Left renal cortex interstitium (tissue), 4 donors: ENCODE measurements at regions not wholly inside any gene's neighbourhood (a gene's known extent, or its start where the extent isn't known, plus 50 kb on each side); places are given as distances from the start of the nearest gene placed in this dataset.
"Not testable (repeated sequence)": the region's sequence is repeated elsewhere in the genome, so short reads cannot be mapped to it uniquely, and the experiment has no call there.

Source experiments
- DNase-seq, 4 donors: peaks; one replicate each; pipeline ENCODE4 v3.0.0-alpha.2; 2013; ENCODE audit warnings: low read depth in 4 of 4, low spot score in 2 of 4, missing footprints in 1 of 4

GRCh38 chr6:105681061-105681460 lies 278.2 kb upstream of the PREP start:
- DNase-seq = no peak

- DNase-seq = no peak
Measured at GRCh38 chr6:105680131-105680530, 277.2 kb upstream of the PREP start.

- no peak for DNase-seq
Measured at GRCh38 chr6:105678516-105678915, 275.6 kb upstream of the PREP start.

GRCh38 chr6:105677671-105678475 lies 275.0 kb upstream of the PREP start:
- no peak for DNase-seq

- no peak for DNase-seq
Measured at GRCh38 chr6:105676857-105677256, 274.0 kb upstream of the PREP start.

- no peak for DNase-seq
Measured at GRCh38 chr6:105675715-105676397, 273.0 kb upstream of the PREP start.

- DNase-seq = not testable (repeated sequence)
Measured at GRCh38 chr6:105672856-105673538, 270.1 kb upstream of the PREP start.

- DNase-seq = no peak
Measured at GRCh38 chr6:105669232-105669631, 266.4 kb upstream of the PREP start.

GRCh38 chr6:105667056-105667455 lies 264.2 kb upstream of the PREP start:
- DNase-seq = no peak

- DNase-seq = no peak
Measured at GRCh38 chr6:105664931-105665330, 262.0 kb upstream of the PREP start.

GRCh38 chr6:105651969-105652368 lies 249.1 kb upstream of the PREP start:
- DNase-seq = no peak

- no peak for DNase-seq
Measured at GRCh38 chr6:105650347-105650746, 247.5 kb upstream of the PREP start.

- DNase-seq = no peak
Measured at GRCh38 chr6:105649192-105649591, 246.3 kb upstream of the PREP start.

GRCh38 chr6:105648276-105648675 lies 245.4 kb upstream of the PREP start:
- DNase-seq = no peak

GRCh38 chr6:105646391-105646867 lies 243.5 kb upstream of the PREP start:
- DNase-seq = no peak

- no peak for DNase-seq
Measured at GRCh38 chr6:105645958-105646357, 243.1 kb upstream of the PREP start.

- DNase-seq = no peak
Measured at GRCh38 chr6:105645156-105645555, 242.3 kb upstream of the PREP start.

GRCh38 chr6:105644691-105645090 lies 241.8 kb upstream of the PREP start:
- DNase-seq = no peak

- DNase-seq = no peak
Measured at GRCh38 chr6:105644073-105644489, 241.2 kb upstream of the PREP start.

GRCh38 chr6:105642708-105643107 lies 239.8 kb upstream of the PREP start:
- DNase-seq = no peak

- DNase-seq = no peak
Measured at GRCh38 chr6:105641504-105641903, 238.6 kb upstream of the PREP start.
